TTC549 (cell line): ENCODE measurements at regions not wholly inside any gene's neighbourhood (a gene's known extent, or its start where the extent isn't known, plus 50 kb on each side); places are given as distances from the start of the nearest gene placed in this dataset.

Source experiments
- FAIRE-seq: peaks from 2 replicates; lab custom pipeline; 2012; peaks lifted over from hg19 to GRCh38; lab: Jason Lieb, UNC

- no peak for FAIRE-seq
Measured at GRCh38 chr10:94043431-94043990, 49.8 kb downstream of the PLCE1 start.

DNA sequence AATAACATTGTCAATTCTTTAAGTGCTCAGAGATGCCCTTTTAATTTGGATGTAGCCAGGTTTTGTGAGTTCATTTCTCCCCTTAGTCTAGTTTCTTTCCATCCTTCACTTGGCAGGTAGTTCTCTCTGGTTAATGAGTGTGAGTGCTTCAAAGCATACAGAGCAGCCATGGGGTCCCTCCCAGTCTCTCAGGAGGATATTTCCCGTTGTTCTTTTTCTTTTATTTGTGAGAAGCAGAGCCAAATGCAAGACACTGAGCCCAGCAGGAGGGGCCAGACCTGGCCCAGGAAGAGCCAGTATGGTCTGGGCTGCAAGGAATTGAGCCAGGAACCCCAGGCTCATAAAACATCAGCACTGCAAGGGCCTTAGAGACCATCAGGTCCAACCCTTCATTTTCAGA, 52.4 kb downstream of the PLCE1 start:
- FAIRE-seq, result no peak

DNA sequence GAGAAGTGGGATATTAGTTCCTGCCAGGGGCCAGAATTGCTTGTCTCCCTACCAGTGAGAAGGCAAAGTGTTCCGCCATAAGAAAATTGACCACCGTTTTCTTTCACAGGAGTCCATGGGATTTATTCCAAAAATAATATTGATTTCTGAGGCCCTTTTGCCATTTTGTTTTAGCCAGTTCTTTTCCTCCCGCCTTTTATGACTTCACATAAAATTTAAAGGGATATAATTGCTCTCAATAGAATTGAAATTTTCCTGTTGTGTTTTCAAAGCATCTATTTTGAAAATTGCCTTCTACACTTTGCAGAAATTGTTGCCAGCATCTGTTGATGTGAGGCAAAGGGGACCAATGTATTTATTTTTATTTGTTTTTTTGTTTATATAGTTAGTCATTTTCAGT, 53.6 kb downstream of the PLCE1 start:
- FAIRE-seq, result no peak

DNA sequence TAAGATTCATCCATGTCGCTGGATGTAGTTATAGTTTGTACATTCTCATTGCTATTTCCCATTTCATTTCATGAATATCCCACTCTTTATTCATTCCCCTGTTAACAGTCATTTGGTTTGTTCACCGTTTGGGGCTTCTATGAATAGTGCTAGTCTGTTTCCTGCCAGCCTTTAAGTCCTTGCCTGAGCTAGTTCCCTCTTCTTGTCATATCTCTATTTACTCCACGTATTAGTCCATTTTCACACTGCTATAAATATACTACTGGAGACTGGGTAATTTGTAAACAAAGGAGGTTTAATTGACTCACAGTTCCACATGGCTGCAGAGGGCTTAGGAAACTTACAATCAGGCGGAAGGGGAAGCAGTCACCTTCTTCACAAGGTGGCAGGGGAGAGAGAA, 56.2 kb downstream of the PLCE1 start:
- no peak for FAIRE-seq

GRCh38 chr10:94052281-94052680, 58.5 kb downstream of the PLCE1 start:
- FAIRE-seq, result no peak

- FAIRE-seq, result no peak
Measured at GRCh38 chr10:94052866-94053791, 59.4 kb downstream of the PLCE1 start.

DNA sequence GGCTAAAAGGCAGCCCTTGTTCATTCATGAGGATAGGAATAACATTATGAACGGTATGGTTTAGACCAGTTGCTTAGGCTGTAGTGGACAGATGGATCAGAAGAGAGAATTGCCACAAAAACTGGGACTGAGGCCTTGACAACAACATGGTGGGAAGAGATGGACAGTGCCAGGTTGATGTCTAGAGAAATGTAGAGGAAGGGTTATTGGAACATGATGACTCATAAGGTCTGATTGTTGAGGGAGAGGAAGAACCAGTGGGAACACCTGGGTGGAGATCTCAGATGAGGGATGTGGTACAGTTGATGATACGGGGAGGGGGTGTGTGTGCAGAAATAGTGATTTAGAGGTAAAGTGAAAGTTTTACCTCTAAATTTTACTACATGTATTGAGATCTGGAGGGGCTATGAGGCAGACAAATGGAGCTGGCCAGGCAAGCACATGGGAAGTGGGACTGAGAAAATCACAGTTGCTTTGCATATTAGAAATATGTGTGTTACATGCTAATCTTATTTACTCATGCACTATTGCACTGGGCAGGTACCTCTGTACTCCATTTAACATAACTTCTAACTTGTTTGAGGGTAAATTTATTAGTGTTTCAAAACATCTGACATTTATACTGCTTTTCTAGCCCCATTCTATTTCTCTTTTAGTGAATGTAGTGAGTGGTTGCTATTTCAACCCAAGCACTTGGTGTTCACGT, 65.6 kb downstream of the PLCE1 start:
- no peak for FAIRE-seq

DNA sequence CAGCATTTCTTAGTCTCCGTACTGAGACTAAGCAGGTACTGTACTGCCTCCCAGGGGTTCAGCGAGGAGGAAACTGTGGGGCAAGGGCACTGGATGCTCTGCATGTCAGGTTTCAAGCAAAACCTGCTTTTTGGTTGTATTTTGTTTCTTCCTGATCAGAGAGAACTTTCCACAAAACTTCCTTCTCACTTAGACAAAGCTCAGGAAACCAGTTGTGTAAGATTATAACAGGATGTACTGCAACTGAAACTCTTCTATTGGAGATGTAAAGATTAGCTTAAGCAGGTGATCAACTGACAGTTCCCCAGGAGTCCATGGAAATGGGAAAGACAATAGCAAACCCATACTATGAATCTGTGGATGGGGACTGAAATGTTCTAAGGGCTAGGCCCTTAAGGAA, 67.3 kb downstream of the PLCE1 start:
- FAIRE-seq, result no peak

GRCh38 chr10:94062611-94063010, 68.9 kb downstream of the PLCE1 start:
- FAIRE-seq, result no peak

DNA sequence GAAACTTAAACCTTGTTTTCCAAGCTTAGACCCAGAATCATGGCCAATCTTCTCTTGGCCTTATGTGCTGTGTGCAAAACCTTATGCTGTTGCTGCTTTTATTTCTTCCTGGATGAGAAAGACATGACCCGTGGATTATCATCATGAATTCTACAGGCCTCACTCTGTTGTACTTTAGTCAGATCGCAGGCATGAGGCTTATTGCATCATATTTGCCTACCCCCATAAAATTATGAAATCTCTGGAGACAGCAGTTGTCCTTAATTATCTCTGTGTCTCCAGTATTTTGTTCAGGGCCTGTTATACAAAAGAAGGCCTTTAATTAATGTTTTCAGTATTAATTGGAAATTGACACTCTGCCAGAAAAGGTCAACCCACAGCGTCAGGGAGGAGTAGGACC, 71.6 kb downstream of the PLCE1 start:
- no peak for FAIRE-seq

GRCh38 chr10:94065787-94066186, 72.1 kb downstream of the PLCE1 start:
- FAIRE-seq, result no peak

DNA sequence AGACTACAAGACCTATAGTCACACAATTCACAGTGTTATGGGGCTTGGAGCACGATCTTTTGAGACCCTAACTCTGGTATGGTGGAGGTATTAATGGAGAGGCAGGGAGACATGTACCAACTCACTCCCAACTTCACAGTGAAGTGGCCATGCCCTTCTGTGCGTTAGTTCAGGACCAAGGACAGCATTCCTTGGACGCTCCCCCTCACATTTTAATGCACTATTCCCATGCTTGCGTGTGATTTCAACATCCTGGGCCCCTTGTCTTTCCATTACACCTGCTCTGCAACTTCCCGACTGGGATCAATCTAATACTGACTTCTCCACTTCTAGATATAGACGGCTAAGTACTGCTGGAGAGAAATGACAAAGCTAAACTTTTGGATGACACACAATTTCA, 72.7 kb downstream of the PLCE1 start:
- FAIRE-seq, result no peak

DNA sequence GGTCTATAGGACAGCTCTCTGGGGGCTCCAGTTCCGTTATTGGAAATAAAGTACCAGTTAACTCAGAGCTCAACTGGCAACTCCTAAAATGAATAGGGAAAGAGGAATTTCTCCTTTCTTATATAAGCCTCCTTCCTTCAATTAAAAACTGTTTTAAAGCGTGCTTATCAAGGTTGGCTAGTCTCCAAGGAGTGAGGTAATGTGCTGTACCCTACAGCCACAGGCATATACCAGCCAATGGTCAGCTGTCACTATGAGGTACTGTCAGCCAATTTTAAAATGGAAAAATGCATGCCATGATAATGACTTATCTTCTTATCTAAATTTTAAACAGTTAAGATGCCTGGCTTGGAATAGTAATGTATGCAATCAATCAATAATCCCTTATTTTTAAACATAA, 76.2 kb downstream of the PLCE1 start:
- no peak for FAIRE-seq

DNA sequence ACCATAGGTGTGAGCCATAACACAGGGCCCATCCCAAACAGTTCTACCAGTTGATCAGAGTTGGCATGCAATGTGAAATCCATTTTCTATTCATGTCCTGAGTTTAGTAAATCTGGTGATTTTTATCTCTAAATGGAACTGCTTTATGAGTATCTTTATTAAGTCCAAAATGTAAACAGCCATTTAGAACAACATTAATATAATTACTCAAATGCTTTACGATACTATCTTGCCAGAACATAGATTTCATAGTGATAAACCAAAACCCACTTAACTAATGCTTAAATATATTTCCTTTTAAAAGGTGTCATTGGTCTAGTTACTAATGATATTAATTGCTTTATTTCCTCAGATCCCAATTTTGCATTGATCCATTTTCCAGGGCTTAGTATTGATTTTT, 80.7 kb downstream of the PLCE1 start:
- FAIRE-seq, result no peak

- no peak for FAIRE-seq
Measured at GRCh38 chr10:94075506-94075905, 81.8 kb downstream of the PLCE1 start.

GRCh38 chr10:94076325-94076841, 82.7 kb downstream of the PLCE1 start:
- no peak for FAIRE-seq

DNA sequence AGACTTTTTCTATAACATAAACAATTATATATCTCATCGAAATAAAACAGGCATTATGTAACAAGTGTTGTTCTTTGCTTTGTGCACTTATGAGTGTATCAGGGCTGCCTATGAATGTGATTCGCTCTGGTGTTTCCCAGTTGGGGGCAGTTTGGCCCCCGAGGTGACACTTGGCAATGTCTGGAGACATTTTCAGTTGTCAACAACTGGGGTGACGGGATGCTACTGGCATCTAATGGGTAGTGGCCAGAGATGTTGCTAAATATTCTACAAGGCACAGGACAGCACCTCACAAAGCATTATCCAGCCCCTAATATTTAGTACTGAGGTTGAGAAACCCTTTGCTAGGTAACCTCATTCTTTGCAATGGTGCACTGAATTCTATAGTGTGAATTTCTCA, 83.3 kb downstream of the PLCE1 start:
- FAIRE-seq, result no peak

DNA sequence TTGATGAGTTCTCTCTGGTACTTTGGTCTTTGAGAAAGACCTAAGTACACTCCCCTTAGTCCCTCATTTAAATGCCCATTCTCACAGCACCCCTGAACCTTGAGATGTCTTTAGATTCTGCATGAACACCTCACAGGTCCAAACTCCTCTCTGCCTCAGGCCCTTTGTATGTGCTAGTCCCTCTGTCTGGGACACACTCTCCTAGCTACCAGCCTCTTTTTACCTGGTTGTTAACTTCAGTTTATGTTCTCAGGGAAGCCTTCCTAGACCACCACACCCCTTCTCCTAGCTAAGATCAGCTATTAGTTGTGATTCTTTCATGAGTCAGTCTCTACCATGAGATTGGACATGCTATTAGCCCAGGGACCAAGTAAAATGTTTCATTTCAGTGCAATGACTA, 86.4 kb downstream of the PLCE1 start:
- no peak for FAIRE-seq

DNA sequence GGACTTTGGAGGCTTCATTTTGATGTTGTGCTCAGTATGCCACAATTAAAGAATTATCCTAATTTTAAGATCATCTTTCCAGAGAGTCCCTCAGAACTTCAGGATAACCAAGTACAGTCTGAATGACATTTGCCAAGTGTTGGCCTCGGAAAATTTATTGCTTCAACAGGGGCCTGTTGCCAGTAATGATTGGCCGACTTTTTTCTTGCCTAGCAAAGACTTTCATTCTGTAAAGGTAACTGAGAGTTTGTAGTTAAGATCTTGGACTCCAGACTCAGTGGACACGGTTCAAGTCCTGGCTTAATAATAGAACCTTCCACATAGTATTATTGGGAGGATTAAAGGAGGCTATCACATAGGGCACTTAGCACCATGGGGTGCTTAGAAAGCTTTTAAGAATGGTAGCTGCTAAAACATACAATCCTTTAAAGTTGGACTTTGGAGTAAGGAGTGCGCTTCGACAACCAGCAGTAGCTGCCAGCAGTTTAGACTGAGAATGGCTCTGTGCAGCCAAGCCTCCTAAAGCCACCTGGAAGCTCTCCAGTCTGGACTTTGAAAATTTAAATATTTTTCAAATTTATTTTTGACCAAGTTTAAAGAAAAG, 90.0 kb downstream of the PLCE1 start:
- no peak for FAIRE-seq

- no peak for FAIRE-seq
Measured at GRCh38 chr10:94084344-94084743, 90.6 kb downstream of the PLCE1 start.

- no peak for FAIRE-seq
Measured at GRCh38 chr10:94085288-94085687, 91.6 kb downstream of the PLCE1 start.

DNA sequence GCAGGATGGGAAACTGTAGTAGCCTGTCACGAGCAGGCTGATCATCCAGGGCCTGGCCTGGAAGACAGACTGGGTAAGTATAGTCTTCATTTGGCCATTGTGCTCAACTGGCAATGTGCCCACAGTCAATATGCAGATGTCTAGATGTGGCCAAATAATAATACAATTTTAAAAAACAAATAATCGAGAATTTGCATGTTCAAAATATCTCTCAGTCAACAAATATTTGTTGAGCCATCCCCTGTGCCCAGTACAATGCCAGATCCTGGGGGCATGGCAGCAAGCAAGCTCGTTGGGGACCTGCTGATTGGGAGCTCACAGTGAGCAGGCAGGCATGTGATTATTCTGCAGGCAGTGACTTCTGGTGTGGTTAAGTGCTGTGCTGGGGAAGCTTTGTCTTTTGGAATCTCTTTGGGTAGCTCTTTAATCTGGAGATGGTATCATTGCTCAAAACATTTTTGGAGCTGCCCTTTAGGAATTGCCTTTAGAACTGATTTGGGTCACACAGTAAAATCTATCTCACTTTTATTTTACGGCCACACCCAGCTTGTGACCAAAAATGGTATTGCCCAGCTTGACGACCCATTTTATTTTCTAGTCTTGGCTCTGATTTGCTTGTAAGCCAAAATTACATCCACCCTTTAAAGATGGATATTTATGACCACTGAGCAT, 92.2 kb downstream of the PLCE1 start:
- FAIRE-seq, result no peak
